Jurkat, Clone E6-1 (cell line): ENCODE measurements at regions not wholly inside any gene's neighbourhood (a gene's known extent, or its start where the extent isn't known, plus 50 kb on each side); places are given as distances from the start of the nearest gene placed in this dataset.
"Not testable (repeated sequence)": the region's sequence is repeated elsewhere in the genome, so short reads cannot be mapped to it uniquely, and the experiment has no call there.

ENCODE experiments used
- DNase-seq: peaks from one replicate; pipeline ENCODE4 v3.0.0-alpha.2; 2011; ENCODE audit warnings: low read depth, low spot score
- H3K4me3 ChIP-seq: 2 replicates; pipeline ENCODE4 v1.5.1; 2011; ENCODE audit warnings: mild to moderate bottlenecking, low read length, control low read depth, moderate library complexity

DNA sequence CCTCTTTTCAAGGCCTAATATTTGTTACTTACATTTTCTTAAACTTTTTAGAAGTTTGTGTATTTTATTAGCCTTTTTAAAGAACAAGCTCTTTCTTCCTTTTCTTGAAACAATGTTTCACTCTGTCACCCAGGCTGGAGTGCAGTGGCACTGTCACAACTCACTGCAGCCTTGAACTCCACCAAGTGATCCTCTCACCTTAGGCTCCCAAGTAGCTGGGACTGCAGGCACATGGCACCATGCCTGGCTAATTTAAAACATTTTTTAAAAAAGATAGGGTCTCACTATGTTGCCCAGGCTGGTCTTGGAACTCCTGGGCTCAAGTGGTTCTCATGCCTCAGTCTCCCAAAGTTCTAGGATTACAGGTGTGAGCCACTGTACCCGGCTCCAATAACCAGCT lies 192.2 kb upstream of the SPRY2 start:
- H3K4me3 ChIP-seq = no peak overlapping the region
- no peak for DNase-seq

- no peak for DNase-seq
- H3K4me3 ChIP-seq = no peak overlapping the region
Observed at GRCh38 chr13:80530902-80531301, 190.0 kb upstream of the SPRY2 start.

GRCh38 chr13:80530191-80530590 lies 189.3 kb upstream of the SPRY2 start:
- no peak overlapping the region for H3K4me3 ChIP-seq

DNA sequence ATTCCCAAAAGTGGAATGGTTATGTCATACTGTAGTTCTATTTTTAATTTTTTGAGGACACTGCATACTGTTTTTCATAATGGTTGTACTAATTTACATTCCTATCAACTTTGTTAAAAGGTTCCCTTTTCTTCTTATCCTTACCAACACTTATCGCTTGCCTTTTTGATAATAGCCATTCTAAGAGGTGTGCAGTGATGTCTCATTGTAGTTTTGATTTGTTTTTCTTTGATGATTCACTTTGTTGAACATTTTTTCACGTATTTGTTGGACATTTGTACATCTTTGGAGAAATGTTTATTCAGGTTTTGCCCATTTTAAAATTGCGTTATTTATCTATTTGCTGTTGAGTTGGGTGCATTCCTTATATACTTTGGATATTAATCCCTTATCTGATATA lies 188.8 kb upstream of the SPRY2 start:
- H3K4me3 ChIP-seq = no peak overlapping the region
- DNase-seq = no peak

More at GRCh38 chr13:80530191-80530590, 189.3 kb upstream of the SPRY2 start:
- no peak for DNase-seq

- no peak for DNase-seq
- no peak overlapping the region for H3K4me3 ChIP-seq
Observed at GRCh38 chr13:80528733-80529132, 187.8 kb upstream of the SPRY2 start.

GRCh38 chr13:80527400-80527799 lies 186.5 kb upstream of the SPRY2 start:
- no peak for DNase-seq

GRCh38 chr13:80524447-80525215 lies 183.7 kb upstream of the SPRY2 start:
- H3K4me3 ChIP-seq = no peak overlapping the region
- no peak for DNase-seq

More at GRCh38 chr13:80527400-80527799, 186.5 kb upstream of the SPRY2 start:
- H3K4me3 ChIP-seq = no peak overlapping the region

DNA sequence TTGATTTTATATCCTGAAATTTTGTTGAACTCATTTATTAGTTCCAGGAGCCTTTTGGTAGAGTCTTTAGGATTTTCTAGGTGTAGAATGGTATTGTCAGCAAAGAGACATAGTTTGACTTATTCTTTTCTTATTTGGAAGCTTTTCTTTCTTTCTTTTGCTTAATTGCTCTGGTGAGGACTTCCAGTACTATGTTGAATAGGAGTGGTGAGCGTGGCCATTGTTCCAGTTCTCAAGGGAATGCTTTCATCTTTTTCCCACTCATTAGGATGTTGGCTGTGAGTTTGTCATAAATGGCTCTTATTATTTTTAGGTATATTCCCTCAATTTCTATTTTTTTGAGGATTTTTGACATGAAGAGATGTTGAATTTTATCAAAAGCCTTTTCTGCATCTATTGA lies 182.2 kb upstream of the SPRY2 start:
- H3K4me3 ChIP-seq = no peak overlapping the region
- DNase-seq = no peak

GRCh38 chr13:80522463-80522862 lies 181.5 kb upstream of the SPRY2 start:
- DNase-seq, H3K4me3 ChIP-seq: not testable (repeated sequence)

DNA sequence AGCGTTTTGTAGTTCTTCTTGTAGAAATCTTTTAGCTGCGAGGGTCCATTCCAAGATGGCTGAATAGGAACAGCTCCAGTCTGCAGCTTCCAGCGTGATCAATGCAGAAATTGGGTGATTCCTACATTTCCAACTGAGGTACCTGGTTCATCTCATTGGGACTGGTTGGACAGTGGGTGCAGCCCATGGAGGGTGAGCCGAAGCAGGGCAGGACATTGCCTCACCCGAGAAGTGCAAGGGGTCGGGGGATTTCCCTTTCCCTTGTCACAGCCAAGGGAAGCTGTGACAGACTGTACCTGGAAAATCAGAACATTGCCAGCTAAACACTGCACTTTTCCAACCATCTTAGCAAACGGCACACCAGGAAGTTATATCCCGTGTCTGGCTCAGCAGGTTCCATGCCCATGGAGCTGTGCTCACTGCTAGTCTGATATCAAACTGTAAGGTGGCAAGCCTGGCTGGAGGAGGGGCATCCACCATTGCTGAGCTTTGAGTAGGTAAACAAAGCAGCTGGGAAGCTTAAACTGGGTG lies 176.0 kb upstream of the SPRY2 start:
- no peak for DNase-seq
- no peak overlapping the region for H3K4me3 ChIP-seq

DNA sequence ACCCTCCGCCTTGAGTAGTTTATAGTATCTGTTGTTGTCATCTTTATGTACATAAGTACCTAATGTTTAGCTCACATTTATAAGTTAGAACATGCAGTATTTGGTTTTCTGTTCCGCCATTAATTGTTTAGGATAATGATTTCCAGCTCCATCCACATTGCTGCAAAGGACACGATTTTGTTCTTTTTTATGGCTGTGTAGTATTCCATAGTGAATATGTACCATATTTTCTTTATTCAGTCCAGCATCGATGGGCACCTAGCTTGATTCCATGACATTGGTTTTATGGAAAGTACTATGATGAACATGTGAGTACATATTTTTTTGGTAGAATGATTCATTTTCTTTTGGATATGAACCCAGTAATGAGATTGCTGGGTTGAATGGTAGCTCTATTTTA lies 174.4 kb upstream of the SPRY2 start:
- H3K4me3 ChIP-seq = no peak overlapping the region
- no peak for DNase-seq

GRCh38 chr13:80513196-80513595 lies 172.3 kb upstream of the SPRY2 start:
- DNase-seq = no peak
- H3K4me3 ChIP-seq = no peak overlapping the region

DNA sequence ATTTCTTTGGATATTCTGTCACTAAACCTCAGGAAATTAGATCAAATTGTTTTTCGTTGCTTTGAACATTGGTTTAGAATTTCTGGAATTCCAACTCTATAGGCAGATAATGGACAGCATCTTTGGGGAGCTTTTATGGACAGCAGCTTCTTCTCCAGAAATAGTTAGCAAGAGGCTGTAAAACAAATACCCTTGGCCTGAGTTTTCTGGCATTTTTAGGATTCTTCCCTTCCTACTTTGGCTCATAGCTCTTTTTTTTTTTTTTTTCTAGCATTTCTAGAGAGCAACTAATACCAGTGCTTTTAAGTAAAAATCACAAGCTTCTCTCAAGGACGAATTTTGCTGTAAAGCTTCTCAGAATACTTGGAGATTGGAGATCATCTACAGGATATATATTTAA lies 169.8 kb upstream of the SPRY2 start:
- no peak for DNase-seq

GRCh38 chr13:80509264-80509663 lies 168.3 kb upstream of the SPRY2 start:
- no peak overlapping the region for H3K4me3 ChIP-seq
- DNase-seq = no peak

More for the DNA sequence above, 169.8 kb upstream of the SPRY2 start:
- H3K4me3 ChIP-seq = no peak overlapping the region

DNA sequence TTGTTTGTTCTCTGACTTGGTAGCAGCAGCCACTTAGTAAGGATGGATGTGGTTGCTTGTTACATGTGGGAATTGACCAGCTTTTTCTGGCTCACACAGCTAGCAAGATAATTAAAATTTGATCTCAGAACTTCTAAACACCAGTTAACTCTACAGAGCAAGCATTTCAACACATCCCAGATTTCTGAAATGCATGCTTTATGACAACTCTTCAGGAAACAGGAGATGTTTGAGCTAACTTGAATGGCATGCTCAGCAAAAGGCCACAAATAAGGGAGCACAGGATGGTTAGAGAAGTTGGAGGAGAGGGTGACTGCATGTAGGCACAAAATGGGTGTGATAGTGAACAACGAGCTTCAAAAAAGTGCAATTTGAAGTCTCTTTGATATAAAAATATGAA lies 167.1 kb upstream of the SPRY2 start:
- DNase-seq = no peak
- H3K4me3 ChIP-seq = no peak overlapping the region

DNA sequence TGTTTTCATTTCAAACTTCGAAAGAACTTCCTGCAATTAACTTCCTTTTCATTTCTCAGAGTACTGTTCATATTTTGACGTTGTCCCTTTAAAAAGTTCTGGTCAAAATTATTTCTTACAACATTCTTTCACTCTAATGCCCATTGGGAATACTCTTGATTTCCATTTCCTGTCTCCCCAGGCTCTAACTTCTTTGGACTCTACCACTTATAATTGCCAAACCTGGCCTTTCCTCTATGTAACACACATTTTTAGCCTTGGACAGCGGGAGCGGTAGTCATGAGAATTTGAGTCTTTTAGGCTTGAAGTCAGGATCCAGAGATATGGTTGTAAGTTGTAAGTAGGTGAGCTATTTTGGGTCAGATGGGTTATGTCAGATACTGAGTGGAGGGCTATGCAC lies 163.5 kb upstream of the SPRY2 start:
- DNase-seq = no peak
- no peak overlapping the region for H3K4me3 ChIP-seq

DNA sequence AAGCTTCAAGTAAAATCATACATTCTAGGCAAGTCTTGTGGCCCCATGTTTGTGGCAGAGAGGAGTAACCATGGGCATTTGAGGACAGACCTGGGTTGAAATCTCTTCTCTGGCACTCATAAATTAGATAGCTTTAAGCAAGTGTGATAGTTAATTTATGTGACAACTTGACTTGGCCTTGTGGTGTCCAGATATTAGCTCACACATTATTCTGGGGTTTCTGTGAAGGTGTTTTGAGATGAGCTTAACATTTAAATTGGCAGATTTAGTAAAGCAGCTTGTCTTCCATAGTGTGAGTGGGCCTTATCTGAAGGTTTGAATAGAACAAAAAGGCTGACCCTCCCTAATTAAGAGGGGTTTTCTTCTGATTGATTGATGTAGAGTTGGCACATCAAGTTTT lies 161.4 kb upstream of the SPRY2 start:
- no peak overlapping the region for H3K4me3 ChIP-seq
- DNase-seq = no peak

DNA sequence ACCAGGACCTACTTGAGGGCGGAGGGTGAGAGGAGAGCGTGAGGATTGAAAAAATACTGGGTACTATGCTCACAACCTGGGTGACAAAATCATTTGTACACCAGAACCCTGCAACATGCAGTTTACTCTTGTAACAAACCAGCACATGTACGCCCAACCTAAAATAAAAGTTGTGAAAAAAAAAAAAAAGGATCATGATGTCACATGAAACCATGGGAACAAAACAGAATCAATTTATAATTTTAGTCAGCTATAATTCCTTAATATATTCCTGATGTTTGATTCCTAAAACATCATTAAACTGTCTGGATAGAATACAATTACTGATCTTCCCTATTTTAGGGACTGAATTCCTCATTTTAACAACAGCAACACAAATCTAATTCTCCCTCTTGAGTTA lies 160.6 kb upstream of the SPRY2 start:
- DNase-seq = no peak
- H3K4me3 ChIP-seq = no peak overlapping the region

DNA sequence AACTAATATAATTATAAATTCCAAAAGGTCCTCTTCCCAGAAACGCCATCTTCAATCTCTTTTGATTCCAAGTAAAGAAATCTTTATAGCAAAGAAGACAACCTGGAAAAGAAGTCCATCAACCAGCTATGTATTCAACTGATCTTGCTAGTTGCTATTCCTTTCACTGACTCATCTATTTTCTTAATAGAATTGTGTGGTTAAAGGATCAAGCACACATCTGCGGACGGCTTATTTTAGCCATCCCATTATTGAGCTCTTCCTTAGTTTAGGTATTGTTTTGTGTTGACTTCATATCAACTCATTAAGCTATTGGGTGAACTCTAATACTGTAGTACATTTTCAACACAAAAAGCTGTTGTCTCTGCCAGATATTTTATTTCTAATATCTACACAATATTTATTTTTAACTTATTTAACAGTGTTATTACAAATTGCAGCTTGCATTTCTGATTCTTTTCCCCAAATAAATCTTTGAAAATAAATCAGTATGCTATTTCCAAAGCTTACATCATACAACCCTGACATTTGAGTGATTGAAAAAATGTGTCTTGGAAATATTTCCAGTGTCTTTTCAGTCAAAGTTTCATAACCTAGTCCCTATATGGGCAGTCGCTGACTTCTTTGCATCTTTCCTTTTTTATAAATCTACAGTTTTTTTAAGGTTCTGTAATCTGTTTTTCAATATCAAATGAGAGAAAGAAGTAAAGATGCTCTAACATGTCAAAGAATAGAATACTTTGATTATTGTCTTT lies 158.8 kb upstream of the SPRY2 start:
- no peak for DNase-seq
- H3K4me3 ChIP-seq = no peak overlapping the region

GRCh38 chr13:80498433-80498832 lies 157.5 kb upstream of the SPRY2 start:
- H3K4me3 ChIP-seq = no peak overlapping the region
- no peak for DNase-seq
